ENCODE measurements at regions not wholly inside any gene's neighbourhood (a gene's known extent, or its start where the extent isn't known, plus 50 kb on each side); places are given as distances from the start of the nearest gene placed in this dataset.
"Not testable (repeated sequence)": the region's sequence is repeated elsewhere in the genome, so short reads cannot be mapped to it uniquely, and the experiment has no call there.

- peaks cover 0 to 6% of the 10 kb centered on the region in 2 donors for H3K4me1 ChIP-seq
- intact Hi-C loops (cut with DNase I) = loop anchor here (5.0 kb wide), 1 partner anchor 649 kb away; the partner anchor contains the start of gene OTUD7A
- no peak overlapping the region for H3K4me3 ChIP-seq
- no peak overlapping the region for H3K27ac ChIP-seq
- no peak for DNase-seq (ENCODE audit: low spot score in 2 of 2)
- no peaks in the 10 kb centered on the region for H3K9me3 ChIP-seq
- H3K27me3 ChIP-seq = no peaks in the 10 kb centered on the region
- TF ChIP-seq, protein P1, sequence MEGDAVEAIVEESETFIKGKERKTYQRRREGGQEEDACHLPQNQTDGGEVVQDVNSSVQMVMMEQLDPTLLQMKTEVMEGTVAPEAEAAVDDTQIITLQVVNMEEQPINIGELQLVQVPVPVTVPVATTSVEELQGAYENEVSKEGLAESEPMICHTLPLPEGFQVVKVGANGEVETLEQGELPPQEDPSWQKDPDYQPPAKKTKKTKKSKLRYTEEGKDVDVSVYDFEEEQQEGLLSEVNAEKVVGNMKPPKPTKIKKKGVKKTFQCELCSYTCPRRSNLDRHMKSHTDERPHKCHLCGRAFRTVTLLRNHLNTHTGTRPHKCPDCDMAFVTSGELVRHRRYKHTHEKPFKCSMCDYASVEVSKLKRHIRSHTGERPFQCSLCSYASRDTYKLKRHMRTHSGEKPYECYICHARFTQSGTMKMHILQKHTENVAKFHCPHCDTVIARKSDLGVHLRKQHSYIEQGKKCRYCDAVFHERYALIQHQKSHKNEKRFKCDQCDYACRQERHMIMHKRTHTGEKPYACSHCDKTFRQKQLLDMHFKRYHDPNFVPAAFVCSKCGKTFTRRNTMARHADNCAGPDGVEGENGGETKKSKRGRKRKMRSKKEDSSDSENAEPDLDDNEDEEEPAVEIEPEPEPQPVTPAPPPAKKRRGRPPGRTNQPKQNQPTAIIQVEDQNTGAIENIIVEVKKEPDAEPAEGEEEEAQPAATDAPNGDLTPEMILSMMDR (IDR thresholded peaks at IDR 0.05) = no peak
- no peaks in the 10 kb centered on the region for H3K36me3 ChIP-seq
Measured at GRCh38 chr15:31222773-31223341, 103.8 kb upstream of the KLF13 start.

DNA sequence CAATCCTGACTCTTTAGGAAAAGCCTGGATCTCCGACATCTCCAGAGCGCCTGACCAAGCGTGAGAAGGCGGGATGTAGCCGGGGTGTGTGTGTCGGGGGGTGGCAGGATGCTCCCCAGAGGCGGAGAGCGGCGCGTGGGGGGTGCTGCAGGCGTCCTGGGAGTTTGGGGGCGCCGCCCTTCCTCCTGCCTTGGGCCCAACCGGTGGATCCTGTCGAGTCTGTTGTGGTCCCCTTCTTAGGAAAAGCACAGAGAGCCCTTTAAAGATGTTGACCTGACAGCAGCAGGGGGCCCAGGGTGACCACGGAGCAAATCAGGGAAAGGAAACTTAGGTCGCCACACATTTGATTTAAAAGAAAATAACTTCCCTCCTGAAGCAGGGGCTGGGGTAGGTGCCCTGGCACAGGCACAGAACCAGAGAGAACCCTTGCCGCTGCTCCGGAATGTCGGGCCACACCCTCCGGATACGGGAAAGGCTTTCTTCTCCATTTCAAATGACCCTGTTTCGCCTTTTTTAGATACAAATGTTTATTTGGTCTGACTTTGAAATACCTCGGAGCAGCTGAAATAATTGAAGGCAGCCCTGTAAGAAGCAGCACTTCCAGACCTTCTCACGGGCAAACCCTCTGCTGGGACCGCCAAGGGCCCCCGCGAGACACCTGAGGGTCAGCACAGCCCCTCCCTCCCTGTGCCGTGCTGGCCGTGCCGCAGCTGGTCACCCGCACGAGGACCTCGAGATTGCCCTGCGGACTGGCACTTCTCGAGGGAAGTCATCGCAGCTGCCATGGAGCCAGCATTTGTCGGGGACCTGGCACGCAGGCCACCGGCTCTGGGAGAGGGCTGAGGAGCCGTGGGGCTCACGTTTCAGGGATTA is 102.9 kb upstream of the KLF13 start:
- no peaks in the 10 kb centered on the region for H3K9me3 ChIP-seq
- H3K36me3 ChIP-seq = no peaks in the 10 kb centered on the region
- TF ChIP-seq, protein P1 (IDR thresholded peaks at IDR 0.05) = no peak
- no peak for DNase-seq (ENCODE audit: low spot score in 2 of 2)
- H3K4me1 ChIP-seq = peaks cover 0 to 6% of the 10 kb centered on the region in 2 donors
- peak overlapping the region; percentile 24 to 57 for H3K4me3 ChIP-seq
- H3K27ac ChIP-seq = no peak overlapping the region
- H3K27me3 ChIP-seq = no peaks in the 10 kb centered on the region
- intact Hi-C loops (cut with DNase I) = loop anchor here (5.0 kb wide), 1 partner anchor 649 kb away; the partner anchor contains the start of gene OTUD7A

DNA sequence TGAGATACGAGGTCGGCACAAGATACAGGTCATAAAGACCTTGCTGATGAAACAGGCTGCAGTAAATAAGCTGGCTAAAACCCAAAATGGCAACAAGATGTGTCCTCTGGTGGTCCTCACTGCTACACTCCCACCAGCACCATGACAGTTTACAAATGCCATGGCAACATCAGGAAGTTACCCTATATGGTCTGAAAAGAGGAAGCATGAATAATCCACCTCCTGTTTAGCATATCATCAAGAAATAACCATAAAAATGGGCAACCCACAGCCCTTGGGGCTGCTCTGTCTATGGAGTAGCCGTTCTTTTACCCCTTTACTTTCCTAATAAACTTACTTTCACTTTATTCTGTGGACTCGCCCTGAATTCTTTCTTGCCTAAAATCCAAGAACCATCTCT is 102.0 kb upstream of the KLF13 start:
- not testable (repeated sequence) for H3K27ac ChIP-seq; DNase-seq (ENCODE audit: low spot score in 2 of 2)
- intact Hi-C loops (cut with DNase I) = loop anchor here (5.0 kb wide), 1 partner anchor 648 kb away; the partner anchor contains the start of gene OTUD7A

GRCh38 chr15:31225356-31225955 is 101.2 kb upstream of the KLF13 start:
- no peak overlapping the region for H3K27ac ChIP-seq
- no peaks in the 10 kb centered on the region for H3K36me3 ChIP-seq
- no peaks in the 10 kb centered on the region for H3K27me3 ChIP-seq
- TF ChIP-seq, protein P1 (IDR thresholded peaks at IDR 0.05) = no peak
- no peaks in the 10 kb centered on the region for H3K9me3 ChIP-seq
- H3K4me3 ChIP-seq = no peak overlapping the region
- peaks cover 0 to 6% of the 10 kb centered on the region in 2 donors for H3K4me1 ChIP-seq
- DNase-seq (ENCODE audit: low spot score in 2 of 2) = no peak
- intact Hi-C loops (cut with DNase I) = no loop called here

More for the DNA sequence above, 102.0 kb upstream of the KLF13 start:
- H3K36me3 ChIP-seq, H3K9me3 ChIP-seq, H3K4me1 ChIP-seq, H3K27me3 ChIP-seq: not testable (repeated sequence)
- peak overlapping the region in 1 of 2 donors; percentile 57 for H3K4me3 ChIP-seq

DNA sequence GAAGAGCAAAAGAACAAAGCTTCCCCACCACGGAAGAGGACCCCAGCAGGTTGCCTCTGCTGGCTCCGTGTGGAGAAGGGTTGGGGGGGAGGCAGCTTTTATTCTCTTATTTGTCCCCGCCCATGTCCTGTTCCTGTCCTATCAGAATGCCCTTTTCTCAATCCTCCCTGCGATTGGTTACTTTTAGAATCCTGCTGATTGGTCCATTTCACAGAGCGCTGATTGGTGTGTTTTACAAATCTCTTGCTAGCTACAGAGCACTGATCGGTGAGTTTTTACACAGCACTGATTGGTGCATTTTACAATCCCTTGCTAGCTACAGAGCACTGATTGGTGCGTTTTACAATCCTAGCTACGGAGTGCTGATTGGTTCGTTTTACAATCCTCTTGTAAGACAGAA is 100.6 kb upstream of the KLF13 start:
- Histone ChIP-seq H3K4me3 (no peak overlapping the region), H3K27ac (no peak overlapping the region), H3K36me3 (no peaks in the 10 kb centered on the region), H3K27me3 (no peaks in the 10 kb centered on the region), H3K9me3 (no peaks in the 10 kb centered on the region), H3K4me1 (peaks cover 0 to 6% of the 10 kb centered on the region in 2 donors)
- DNase-seq (ENCODE audit: low spot score in 2 of 2) = no peak
- intact Hi-C loops (cut with DNase I) = no loop called here
- TF ChIP-seq, protein P1 (IDR thresholded peaks at IDR 0.05) = no peak

DNA sequence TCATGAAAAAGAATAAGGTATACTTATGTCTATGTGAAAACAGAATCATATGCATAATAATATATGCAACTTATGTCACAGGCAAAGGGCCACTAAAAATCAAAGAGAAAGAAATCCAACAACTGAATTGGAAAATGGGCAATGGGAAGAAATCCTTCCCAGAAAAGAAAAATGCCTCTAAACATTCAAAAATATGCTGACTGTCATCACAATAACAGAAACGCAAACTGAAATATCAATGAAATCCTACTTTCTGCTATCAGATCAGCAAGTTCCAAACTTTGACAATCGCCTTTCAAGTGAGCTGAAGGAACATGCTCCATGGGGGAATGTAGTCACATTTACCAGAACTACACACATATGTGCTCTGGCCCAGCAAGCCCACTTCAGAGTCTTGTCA is 99.4 kb upstream of the KLF13 start:
- H3K4me3 ChIP-seq = no peak overlapping the region
- no peak overlapping the region for H3K27ac ChIP-seq
- H3K9me3 ChIP-seq = no peaks in the 10 kb centered on the region
- no peak for DNase-seq (ENCODE audit: low spot score in 2 of 2)
- no peaks in the 10 kb centered on the region for H3K36me3 ChIP-seq
- TF ChIP-seq, protein P1 (IDR thresholded peaks at IDR 0.05) = no peak
- intact Hi-C loops (cut with DNase I) = no loop called here
- no peaks in the 10 kb centered on the region for H3K27me3 ChIP-seq
- H3K4me1 ChIP-seq = peaks cover 0 to 6% of the 10 kb centered on the region in 2 donors

Data from ascending aorta (tissue), 2 donors.